CD4-positive, alpha-beta T cell (primary cell): ENCODE measurements at regions not wholly inside any gene's neighbourhood (a gene's known extent, or its start where the extent isn't known, plus 50 kb on each side); places are given as distances from the start of the nearest gene placed in this dataset.

Source experiments
- ATAC-seq: fragments of 200-7000 bp; cut with Tn5 transposase; one replicate; pipeline ENCODE4 v1.10.0; 2022; ENCODE audit warnings: mild to moderate bottlenecking; ENCODE audit not compliant: poor library complexity
- CTCF ChIA-PET: fragments of 350-600 bp; sonication (Branson Sonifier 250); formaldehyde crosslinking; loops from one replicate; lab custom pipeline; 2021; ENCODE audit warnings: antibody characterized with exemption, inconsistent platforms; lab: Charles Lee
- POLR2A ChIA-PET: fragments of 350-600 bp; sonication (Branson Sonifier 250); formaldehyde crosslinking; loops from one replicate; lab custom pipeline; 2021; ENCODE audit warnings: antibody characterized with exemption, inconsistent platforms; lab: Charles Lee
- DNase-seq, 14 experiments: peaks; one replicate each; pipeline ENCODE4 v3.0.0-alpha.2; 2013 to 2020; ENCODE audit warnings: mixed read lengths in 2 of 14
- H3K27ac ChIP-seq, 2 donors: one replicate each; pipeline versions ENCODE4 v1.5.1 to v1.7.0; 2013; ENCODE audit warnings: low read length in 2 of 2, low read depth in 1 of 2, mild to moderate bottlenecking in 1 of 2
- H3K27me3 ChIP-seq, 2 experiments: 1 replicate in 1 of 2; 2 replicates in 1 of 2; pipeline versions ENCODE4 v1.6.1 to v1.7.0; 2013; ENCODE audit warnings: low read length in 2 of 2, control low read depth in 1 of 2, mild to moderate bottlenecking in 1 of 2, moderate library complexity in 1 of 2; ENCODE audit not compliant: insufficient read depth in 2 of 2, control insufficient read depth in 1 of 2
- H3K36me3 ChIP-seq: one replicate; pipeline ENCODE4 v1.6.1; 2013; ENCODE audit warnings: low read length, control low read depth; ENCODE audit not compliant: insufficient read depth
- H3K4me1 ChIP-seq: one replicate; pipeline ENCODE4 v1.6.1; 2013; ENCODE audit warnings: low read length, control low read depth; ENCODE audit not compliant: insufficient read depth
- H3K4me3 ChIP-seq: one replicate; pipeline ENCODE4 v1.5.1; 2013; ENCODE audit warnings: mild to moderate bottlenecking, low read length, moderate library complexity
- H3K9me3 ChIP-seq, 2 experiments: 1 replicate in 1 of 2; 2 replicates in 1 of 2; pipeline versions ENCODE4 v1.6.1 to v1.7.0; 2013; ENCODE audit warnings: low read length in 2 of 2, mild to moderate bottlenecking in 2 of 2, control low read depth in 1 of 2, moderate library complexity in 1 of 2; ENCODE audit not compliant: control insufficient read depth in 1 of 2, insufficient read depth in 1 of 2
- H3K27ac Mint-ChIP-seq: one replicate; pipeline ENCODE4 v1.8.0; 2020; ENCODE audit warnings: mixed read lengths
- H3K27me3 Mint-ChIP-seq: one replicate; pipeline ENCODE4 v1.8.0; 2021; ENCODE audit warnings: mixed read lengths
- H3K36me3 Mint-ChIP-seq: one replicate; pipeline ENCODE4 v1.8.0; 2021; ENCODE audit warnings: low read depth, mixed read lengths
- H3K4me1 Mint-ChIP-seq: one replicate; pipeline ENCODE4 v1.8.0; 2021; ENCODE audit warnings: low read depth, mixed read lengths
- H3K4me3 Mint-ChIP-seq: one replicate; pipeline ENCODE4 v1.8.0; 2020; ENCODE audit warnings: mild to moderate bottlenecking, mixed read lengths
- H3K9me3 Mint-ChIP-seq: one replicate; pipeline ENCODE4 v1.8.0; 2020; ENCODE audit warnings: mixed read lengths
- intact Hi-C, 2 experiments: fragments of 100-400 bp; cut with DNase I in 1 of 2; cut with micrococcal nuclease in 1 of 2; formaldehyde crosslinking; loops; one replicate each; pipeline versions ENCODE4 v1.15.1 to v1.9.0; 2023 to 2025; cut with DNase I, micrococcal nuclease
- TF ChIP-seq, protein P1 (sequence below): fragments of 200-600 bp; IDR thresholded peaks from one replicate; pipeline ENCODE4 v1.8.0; 2022; ENCODE audit warnings: antibody characterized with exemption, mild to moderate bottlenecking

DNA sequence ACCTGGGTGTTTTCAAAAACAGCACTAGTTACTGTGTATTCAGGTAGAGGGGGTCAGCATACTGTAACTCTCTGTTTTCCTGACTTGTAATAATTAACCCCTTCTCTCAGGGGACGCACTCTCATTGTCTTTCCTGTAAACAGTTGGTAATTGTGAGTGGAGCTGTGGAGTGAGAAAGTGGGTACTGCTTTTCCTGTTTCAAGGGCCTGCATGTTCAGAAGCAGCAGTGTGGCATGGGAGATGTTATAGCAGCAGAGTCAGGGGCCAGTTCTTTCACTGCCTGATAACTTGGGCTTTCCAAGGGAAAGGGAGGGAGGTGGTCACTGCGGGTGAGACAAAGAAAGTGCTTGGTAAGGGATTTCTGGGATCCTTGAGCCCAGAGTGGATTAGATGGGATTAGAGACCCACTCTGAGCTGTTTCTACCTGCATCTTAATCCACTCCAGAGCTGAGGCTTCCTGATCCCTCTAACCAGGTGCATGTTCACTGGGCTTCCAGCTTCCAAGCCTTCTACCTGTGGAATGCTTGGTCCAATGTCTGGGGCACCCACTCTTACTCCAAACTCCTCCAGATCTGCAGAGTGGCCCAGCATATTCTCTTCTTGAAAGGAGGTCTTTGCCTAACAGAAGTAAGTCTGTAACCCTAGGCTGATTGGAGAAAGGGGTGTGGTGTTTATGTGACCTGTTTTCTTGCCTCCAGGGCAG, 105.2 kb downstream of the RPLP1 start:
- H3K27me3 Mint-ChIP-seq = no peaks in the 10 kb centered on the region
- no peak overlapping the region for H3K4me3 Mint-ChIP-seq
- Histone ChIP-seq H3K9me3 (peaks cover 0 to 3% of the 10 kb centered on the region in 2 experiments), H3K27ac (no peak overlapping the region), H3K36me3 (no peaks in the 10 kb centered on the region), H3K4me1 (no peaks in the 10 kb centered on the region), H3K4me3 (no peak overlapping the region), H3K27me3 (no peaks in the 10 kb centered on the region)
- ChIA-PET POLR2A (no interaction called here), CTCF (no interaction called here)
- intact Hi-C loops = no loop called here
- no peak for ATAC-seq
- H3K27ac Mint-ChIP-seq = no peak overlapping the region
- TF ChIP-seq, protein P1, sequence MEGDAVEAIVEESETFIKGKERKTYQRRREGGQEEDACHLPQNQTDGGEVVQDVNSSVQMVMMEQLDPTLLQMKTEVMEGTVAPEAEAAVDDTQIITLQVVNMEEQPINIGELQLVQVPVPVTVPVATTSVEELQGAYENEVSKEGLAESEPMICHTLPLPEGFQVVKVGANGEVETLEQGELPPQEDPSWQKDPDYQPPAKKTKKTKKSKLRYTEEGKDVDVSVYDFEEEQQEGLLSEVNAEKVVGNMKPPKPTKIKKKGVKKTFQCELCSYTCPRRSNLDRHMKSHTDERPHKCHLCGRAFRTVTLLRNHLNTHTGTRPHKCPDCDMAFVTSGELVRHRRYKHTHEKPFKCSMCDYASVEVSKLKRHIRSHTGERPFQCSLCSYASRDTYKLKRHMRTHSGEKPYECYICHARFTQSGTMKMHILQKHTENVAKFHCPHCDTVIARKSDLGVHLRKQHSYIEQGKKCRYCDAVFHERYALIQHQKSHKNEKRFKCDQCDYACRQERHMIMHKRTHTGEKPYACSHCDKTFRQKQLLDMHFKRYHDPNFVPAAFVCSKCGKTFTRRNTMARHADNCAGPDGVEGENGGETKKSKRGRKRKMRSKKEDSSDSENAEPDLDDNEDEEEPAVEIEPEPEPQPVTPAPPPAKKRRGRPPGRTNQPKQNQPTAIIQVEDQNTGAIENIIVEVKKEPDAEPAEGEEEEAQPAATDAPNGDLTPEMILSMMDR = no peak
- no peaks in the 10 kb centered on the region for H3K4me1 Mint-ChIP-seq
- H3K36me3 Mint-ChIP-seq = no peaks in the 10 kb centered on the region
- H3K9me3 Mint-ChIP-seq = no peaks in the 10 kb centered on the region
- no peak for DNase-seq

DNA sequence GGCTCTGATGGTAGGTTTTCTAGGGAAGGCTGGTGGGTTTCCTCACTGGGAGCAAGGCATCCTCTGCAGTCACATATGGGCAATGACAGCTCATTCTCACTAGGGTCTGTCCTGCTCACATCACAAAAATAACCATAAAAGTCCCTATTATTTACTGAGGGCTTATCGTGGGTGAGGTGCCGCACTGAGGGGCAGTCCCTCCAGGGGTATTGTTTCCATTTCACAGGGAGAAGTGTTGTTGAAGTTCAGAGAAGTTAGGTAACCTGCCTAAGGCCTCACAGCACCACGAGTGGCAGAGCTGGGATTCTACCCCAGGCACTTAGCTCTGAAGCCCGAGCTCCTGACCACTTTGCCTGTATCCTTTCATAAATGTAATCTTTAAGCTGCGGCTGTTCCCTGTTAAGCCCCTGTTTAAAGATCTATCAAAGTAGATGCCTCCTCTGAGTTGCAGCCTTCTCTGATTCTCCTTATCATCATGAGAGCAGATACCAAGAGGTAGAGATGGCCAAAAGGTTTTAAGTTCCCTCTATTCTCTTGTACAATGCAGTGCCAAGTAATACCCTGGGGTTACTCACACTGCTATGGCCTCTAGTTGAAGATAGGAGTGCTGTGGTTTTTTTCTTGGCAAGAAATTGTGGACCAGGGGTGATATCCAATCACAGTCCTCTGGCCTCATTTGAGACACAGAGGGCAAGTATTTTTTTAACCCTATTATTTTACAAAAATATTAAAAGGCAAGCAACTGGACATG, 107.0 kb downstream of the RPLP1 start:
- Mint-ChIP-seq H3K4me3 (no peak overlapping the region), H3K27ac (no peak overlapping the region), H3K4me1 (no peaks in the 10 kb centered on the region), H3K36me3 (no peaks in the 10 kb centered on the region), H3K27me3 (no peaks in the 10 kb centered on the region), H3K9me3 (no peaks in the 10 kb centered on the region)
- no peaks in the 10 kb centered on the region for H3K9me3 ChIP-seq
- no peaks in the 10 kb centered on the region for H3K27me3 ChIP-seq
- POLR2A ChIA-PET = no interaction called here
- DNase-seq (no peak), ATAC-seq (no peak)
- TF ChIP-seq, protein P1 = no peak
- intact Hi-C loops = no loop called here
- no peak overlapping the region for H3K4me3 ChIP-seq
- CTCF ChIA-PET = no interaction called here
- no peaks in the 10 kb centered on the region for H3K36me3 ChIP-seq
- H3K4me1 ChIP-seq = no peaks in the 10 kb centered on the region
- H3K27ac ChIP-seq = no peak overlapping the region

DNA sequence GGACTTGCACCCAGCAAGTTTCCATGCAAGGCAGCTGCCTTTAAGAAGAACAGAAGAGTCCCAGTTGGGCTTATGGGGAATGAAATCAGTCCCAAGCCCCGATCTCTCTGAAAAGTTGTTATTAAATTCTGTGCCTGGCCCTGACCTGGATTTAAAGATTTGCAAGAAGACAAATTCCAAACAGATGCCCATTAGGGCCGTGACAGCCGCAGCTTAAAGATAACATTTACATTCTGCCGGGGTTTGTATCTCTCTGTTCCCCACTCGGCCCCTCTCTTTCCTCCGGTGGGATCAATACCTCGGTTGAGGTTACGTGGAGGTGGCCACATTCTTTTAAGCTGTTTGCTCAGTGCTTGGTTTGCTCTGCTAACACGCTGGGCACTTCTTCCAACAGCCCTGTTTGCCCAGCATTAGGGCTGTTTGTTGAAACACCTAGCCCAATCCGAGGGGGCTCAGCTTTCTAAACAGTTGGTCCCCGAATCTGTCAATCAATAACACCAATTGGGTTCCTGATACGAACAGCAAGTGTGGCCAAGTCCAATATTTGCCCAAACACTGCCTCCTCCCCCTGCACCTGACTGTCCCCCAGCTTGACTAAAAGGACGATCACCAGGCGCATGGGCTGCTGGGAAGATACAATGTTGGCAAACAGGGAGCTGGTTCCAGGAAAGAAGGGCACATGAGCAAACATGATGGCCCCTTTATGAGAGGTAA, 108.6 kb downstream of the RPLP1 start:
- ChIA-PET CTCF (no interaction called here), POLR2A (no interaction called here)
- intact Hi-C loops = no loop called here
- TF ChIP-seq, protein P1 = no peak
- Histone ChIP-seq H3K27me3 (no peaks in the 10 kb centered on the region), H3K36me3 (no peaks in the 10 kb centered on the region), H3K9me3 (no peaks in the 10 kb centered on the region), H3K4me3 (no peak overlapping the region), H3K4me1 (no peaks in the 10 kb centered on the region), H3K27ac (no peak overlapping the region)
- ATAC-seq (no peak), DNase-seq (no peak)
- Mint-ChIP-seq H3K27me3 (no peaks in the 10 kb centered on the region), H3K4me1 (no peaks in the 10 kb centered on the region), H3K9me3 (no peaks in the 10 kb centered on the region), H3K36me3 (no peaks in the 10 kb centered on the region), H3K27ac (no peak overlapping the region), H3K4me3 (no peak overlapping the region)
